ENCODE measurements at regions not wholly inside any gene's neighbourhood (a gene's known extent, or its start where the extent isn't known, plus 50 kb on each side); places are given as distances from the start of the nearest gene placed in this dataset.
"Not testable (repeated sequence)": the region's sequence is repeated elsewhere in the genome, so short reads cannot be mapped to it uniquely, and the experiment has no call there.

DNA sequence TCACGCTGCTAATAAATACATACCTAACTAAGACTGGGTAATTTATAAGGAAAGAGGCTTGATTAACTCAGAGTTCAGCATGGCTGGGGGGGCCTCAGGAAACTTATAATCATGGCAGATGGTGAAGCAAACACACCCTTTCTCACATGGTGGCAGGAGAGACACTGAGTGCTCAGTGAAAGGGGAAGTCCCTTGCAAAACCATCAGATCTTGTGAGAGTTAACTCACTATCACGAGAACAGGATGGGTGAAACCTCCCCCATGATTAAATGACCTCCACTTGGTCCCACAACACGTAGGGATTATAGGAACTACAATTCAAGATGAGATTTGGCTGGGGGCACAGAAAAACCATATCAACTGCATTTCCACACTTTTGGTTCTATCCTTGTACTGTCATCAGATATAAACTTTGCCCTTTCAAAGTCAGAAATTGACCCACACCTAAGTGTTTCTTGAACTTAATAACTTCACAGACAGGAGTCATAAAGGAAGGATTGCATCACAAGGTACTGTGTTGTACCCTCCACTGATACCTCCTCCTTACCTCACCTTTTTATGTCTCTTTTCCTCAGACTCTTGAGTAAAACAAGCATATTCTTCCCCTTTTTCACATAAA is 319.1 kb upstream of the PIK3R1 start:
- FAIRE-seq, result no peak

DNA sequence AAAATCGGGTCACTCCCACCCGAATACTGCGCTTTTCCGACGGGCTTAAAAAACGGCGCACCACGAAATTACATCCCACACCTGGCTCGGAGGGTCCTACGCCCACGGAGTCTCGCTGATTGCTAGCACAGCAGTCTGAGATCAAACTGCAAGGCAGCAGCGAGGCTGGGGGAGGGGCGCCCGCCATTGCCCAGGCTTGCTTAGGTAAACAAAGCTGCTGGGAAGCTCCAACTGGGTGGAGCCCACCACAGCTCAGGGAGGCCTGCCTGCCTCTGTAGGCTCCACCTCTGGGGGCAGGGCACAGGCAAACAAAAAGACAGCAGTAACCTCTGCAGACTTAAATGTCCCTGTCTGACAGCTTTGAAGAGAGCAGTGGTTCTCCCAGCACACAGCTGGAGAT is 325.7 kb upstream of the PIK3R1 start:
- intact Hi-C loops (cut with micrococcal nuclease; ENCODE audit: unreplicated experiment); BruUV-seq (replicated peaks); H3K36me3 ChIP-seq (ENCODE audit: control insufficient read depth in 2 of 2, insufficient read depth in 2 of 2, low read length in 1 of 2); FAIRE-seq; H3K4me1 ChIP-seq (ENCODE audit: control insufficient read depth, insufficient read depth, low read length); H4K20me1 ChIP-seq (ENCODE audit: control insufficient read depth, insufficient read depth); H3K9me3 ChIP-seq (replicated peaks; ENCODE audit: control insufficient read depth, insufficient read depth, low read length); H2AFZ ChIP-seq (ENCODE audit: control insufficient read depth, low read depth, low read length); in situ Hi-C loops (cut with MboI); SMC1A ChIA-PET (ENCODE audit: uncharacterized antibody, unreplicated experiment); CTCF ChIA-PET; H3K4me3 ChIP-seq; ATAC-seq; H3K4me2 ChIP-seq (ENCODE audit: control insufficient read depth, insufficient read depth); DNase-seq (ENCODE audit: low read depth, low spot score); POLR2A ChIA-PET; H3K27ac ChIP-seq (ENCODE audit: control insufficient read depth, insufficient read depth); H3K79me2 ChIP-seq (ENCODE audit: control insufficient read depth, insufficient read depth, low read length); RAD21 ChIA-PET (ENCODE audit: unreplicated experiment); H3K27me3 ChIP-seq (replicated peaks in 1 of 2; ENCODE audit: control insufficient read depth in 2 of 2, insufficient read depth in 2 of 2, low read length in 1 of 2); H3K9ac ChIP-seq (ENCODE audit: control insufficient read depth, insufficient read depth, low read length): not testable (repeated sequence)
- 85% methylated on average over 5 of the region's 15 CpGs for WGBS (ENCODE audit: insufficient coverage, insufficient replicate concordance, low lambda C conversion rate, missing lambda C conversion rate)

More for the DNA sequence above, 319.1 kb upstream of the PIK3R1 start:
- POLR2A ChIA-PET, result interaction anchor here (0.5 kb wide), 1 partner anchor 924 kb away, joined by 8 read pairs; no protein-coding TSS in a partner anchor
- Histone ChIP-seq H3K9ac (ENCODE audit: control insufficient read depth, insufficient read depth, low read length) (no peak overlapping the region), H3K36me3 (ENCODE audit: control insufficient read depth in 2 of 2, insufficient read depth in 2 of 2, low read length in 1 of 2) (no peaks in the 10 kb centered on the region), H3K27ac (ENCODE audit: control insufficient read depth, insufficient read depth) (no peak overlapping the region), H3K4me2 (ENCODE audit: control insufficient read depth, insufficient read depth) (no peak overlapping the region), H3K79me2 (ENCODE audit: control insufficient read depth, insufficient read depth, low read length) (no peaks in the 10 kb centered on the region), H2AFZ (ENCODE audit: control insufficient read depth, low read depth, low read length) (no peak overlapping the region), H3K4me1 (ENCODE audit: control insufficient read depth, insufficient read depth, low read length) (no peaks in the 10 kb centered on the region), H4K20me1 (ENCODE audit: control insufficient read depth, insufficient read depth) (no peaks in the 10 kb centered on the region), H3K4me3 (no peak overlapping the region), H3K27me3 (replicated peaks in 1 of 2; ENCODE audit: control insufficient read depth in 2 of 2, insufficient read depth in 2 of 2, low read length in 1 of 2) (no peaks in the 10 kb centered on the region), H3K9me3 (replicated peaks; ENCODE audit: control insufficient read depth, insufficient read depth, low read length) (no peaks in the 10 kb centered on the region; the same call in 2 of the 3 replicates)
- in situ Hi-C loops (cut with MboI), result no loop called here
- intact Hi-C loops (cut with micrococcal nuclease; ENCODE audit: unreplicated experiment), result no loop called here
- BruUV-seq (replicated peaks), result no TSS peak
- DNase-seq (ENCODE audit: low read depth, low spot score) (no peak), ATAC-seq (no peak; the same call in 2 of the 3 replicates)
- CTCF ChIA-PET, result no interaction called here
- 31% methylated on average over 3 of the region's 3 CpGs for WGBS (ENCODE audit: insufficient coverage, insufficient replicate concordance, low lambda C conversion rate, missing lambda C conversion rate)
- TF ChIP-seq SPI1 (IDR thresholded peaks at IDR 0.05; ENCODE audit: borderline replicate concordance, insufficient read depth, low read depth, low read length), result peak; percentile 15; the same call in 1 of the 2 replicates
- TF ChIP-seq MYB (IDR thresholded peaks at IDR 0.05; ENCODE audit: borderline replicate concordance, low read depth, low read length), result no peak
- SMC1A ChIA-PET (ENCODE audit: uncharacterized antibody, unreplicated experiment), result no interaction called here
- RAD21 ChIA-PET (ENCODE audit: unreplicated experiment), result no interaction called here
